ENCODE measurements at regions not wholly inside any gene's neighbourhood (a gene's known extent, or its start where the extent isn't known, plus 50 kb on each side); places are given as distances from the start of the nearest gene placed in this dataset.

GRCh38 chr21:35231090-35231489 is 182.0 kb upstream of the RUNX1 start:
- intact Hi-C loops (cut with micrococcal nuclease) = no loop called here
- Histone ChIP-seq H3K79me2 (ENCODE audit: control insufficient read depth, insufficient read depth, low read length) (no peaks in the 10 kb centered on the region), H3K27ac (ENCODE audit: insufficient read depth, low read depth, low read length) (no peak overlapping the region), H3K4me2 (ENCODE audit: insufficient read depth, low read length) (no peak overlapping the region), H4K20me1 (replicated peaks; ENCODE audit: control insufficient read depth, extremely low read depth, insufficient read depth, low read length) (no peaks in the 10 kb centered on the region), H3K4me1 (ENCODE audit: control insufficient read depth, extremely low read depth, insufficient read depth, low read length) (peaks cover 19% of the 10 kb centered on the region), H3K4me3 (replicated peaks in 1 of 3; ENCODE audit: insufficient read depth in 1 of 3, low read depth in 1 of 3, low read length in 3 of 3) (no peak overlapping the region), H2AFZ (ENCODE audit: low read depth, low read length) (no peak overlapping the region), H3K9me3 (replicated peaks; ENCODE audit: control insufficient read depth, insufficient read depth, low read length) (no peaks in the 10 kb centered on the region), H3K9ac (replicated peaks; ENCODE audit: extremely low read depth, insufficient read depth, low read length) (no peak overlapping the region), H3K27me3 (ENCODE audit: control insufficient read depth in 2 of 2, insufficient read depth in 2 of 2, low read length in 2 of 2) (no peaks in the 10 kb centered on the region), H3K9me1 (replicated peaks; ENCODE audit: control insufficient read depth, extremely low read depth, insufficient read depth, low read length) (no peaks in the 10 kb centered on the region), H3K36me3 (ENCODE audit: control insufficient read depth in 2 of 2, extremely low read depth in 1 of 2, insufficient read depth in 2 of 2, low read length in 2 of 2) (no peaks in the 10 kb centered on the region)
- ChIA-PET POLR2A (no interaction called here), CTCF (interaction anchor here (2.3 kb wide), 1 partner anchor 8 kb away, joined by 12 read pairs; no protein-coding TSS in a partner anchor)
- no peak for FAIRE-seq
- TF ChIP-seq FOS (IDR thresholded peaks at IDR 0.05; ENCODE audit: borderline replicate concordance, insufficient read depth, low read length) (peak; percentile 23), JUN (IDR thresholded peaks at IDR 0.05; ENCODE audit: borderline replicate concordance, insufficient read depth, insufficient read length, low read depth) (no peak), MYC (IDR thresholded peaks at IDR 0.05; ENCODE audit: low read depth, low read length) (no peak), MAX (IDR thresholded peaks at IDR 0.05; ENCODE audit: insufficient read depth, insufficient read length) (no peak), POLR2AphosphoS5 (IDR thresholded peaks at IDR 0.05; ENCODE audit: insufficient read depth, low read depth, low read length) (no peak), CTCF (IDR thresholded peaks at IDR 0.05; ENCODE audit: extremely low read depth in 1 of 2, insufficient read depth in 1 of 2, low read depth in 1 of 2, low read length in 2 of 2) (no peak), GATA2 (IDR thresholded peaks at IDR 0.05; ENCODE audit: insufficient read depth, insufficient read length, low read depth, low read length) (no peak), POLR2A (IDR thresholded peaks at IDR 0.05; ENCODE audit: low read depth, low read length) (no peak)
- peak; percentile 10 for DNase-seq (ENCODE audit: low read depth, low spot score)
- dilution Hi-C loops (cut with MboI; ENCODE audit: extremely low pct_ligation_motif_present, low sequenced_read_pairs) = no loop called here
- no TSS peak for BruUV-seq (replicated peaks)

All from endothelial cell of umbilical vein (primary cell).